GM23248 (cell line): ENCODE measurements at regions not wholly inside any gene's neighbourhood (a gene's known extent, or its start where the extent isn't known, plus 50 kb on each side); places are given as distances from the start of the nearest gene placed in this dataset.

Experiments used
- EZH2 ChIP-seq: fragments of 200-600 bp; sonication (generic); IDR thresholded peaks from 2 replicates; pipeline ENCODE4 v1.6.1; 2018; ENCODE audit warnings: antibody characterized with exemption, mild to moderate bottlenecking; ENCODE audit not compliant: insufficient read depth, poor library complexity, severe bottlenecking
- EZH2phosphoT487 ChIP-seq: fragments of 200-600 bp; sonication (generic); IDR thresholded peaks from 2 replicates; pipeline ENCODE4 v1.6.1; 2018; ENCODE audit warnings: antibody characterized with exemption, moderate library complexity, mild to moderate bottlenecking, low read depth; ENCODE audit not compliant: insufficient read depth

DNA sequence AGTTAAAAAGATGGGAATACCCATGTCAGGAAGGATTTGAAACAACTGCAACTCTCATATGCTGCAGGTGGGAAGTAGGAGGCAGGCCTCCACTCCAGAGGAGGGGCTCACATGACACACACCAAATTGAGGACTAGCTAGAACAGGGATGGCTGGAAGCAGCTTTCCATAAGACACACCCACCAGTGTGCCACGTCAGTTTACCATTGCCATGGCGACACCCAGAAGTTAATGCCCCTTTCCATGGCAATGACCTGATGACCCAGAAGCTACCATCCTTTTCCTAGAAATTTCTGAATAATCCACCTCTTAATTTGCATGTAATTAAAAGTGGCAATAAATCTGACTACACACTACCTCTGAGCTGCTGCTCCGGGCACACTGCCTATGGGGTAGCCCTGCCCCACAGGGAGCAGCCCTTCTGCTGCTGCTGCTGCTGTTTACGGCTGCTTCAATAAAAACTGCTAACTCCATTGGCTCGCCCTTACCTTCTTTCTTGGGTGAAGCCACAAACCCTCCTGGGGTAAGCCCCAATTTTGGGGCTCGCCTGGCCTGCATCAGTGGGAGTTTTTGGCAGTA, 89.4 kb downstream of the RRM2 start:
- no peak for TF ChIP-seq EZH2phosphoT487
- TF ChIP-seq EZH2: no peak
